ENCODE measurements at regions not wholly inside any gene's neighbourhood (a gene's known extent, or its start where the extent isn't known, plus 50 kb on each side); places are given as distances from the start of the nearest gene placed in this dataset.

GRCh38 chr4:143089847-143090246 is 94.9 kb upstream of the USP38 start:
- H3K9me3 Mint-ChIP-seq (ENCODE audit: low read depth): peaks cover 10% of the 10 kb centered on the region
- H3K27ac Mint-ChIP-seq (ENCODE audit: unreplicated experiment): no peak overlapping the region
- no peaks in the 10 kb centered on the region for H3K27me3 Mint-ChIP-seq (ENCODE audit: low read depth)
- H3K4me1 Mint-ChIP-seq (ENCODE audit: low read depth): peaks cover 10% of the 10 kb centered on the region
- no peaks in the 10 kb centered on the region for H3K36me3 Mint-ChIP-seq (ENCODE audit: low read depth)
- no peak for TF ChIP-seq CTCF (IDR thresholded peaks at IDR 0.05)
- no peak overlapping the region for H3K4me3 Mint-ChIP-seq (ENCODE audit: unreplicated experiment)
- DNase-seq (ENCODE audit: low spot score): no peak

GRCh38 chr4:143091862-143092261 is 92.9 kb upstream of the USP38 start:
- H3K9me3 Mint-ChIP-seq (ENCODE audit: low read depth): peaks cover 10% of the 10 kb centered on the region
- H3K27me3 Mint-ChIP-seq (ENCODE audit: low read depth): no peaks in the 10 kb centered on the region
- no peak overlapping the region for H3K4me3 Mint-ChIP-seq (ENCODE audit: unreplicated experiment)
- no peak for DNase-seq (ENCODE audit: low spot score)
- no peak for TF ChIP-seq CTCF (IDR thresholded peaks at IDR 0.05)
- peaks cover 6% of the 10 kb centered on the region for H3K4me1 Mint-ChIP-seq (ENCODE audit: low read depth)
- H3K36me3 Mint-ChIP-seq (ENCODE audit: low read depth): no peaks in the 10 kb centered on the region
- H3K27ac Mint-ChIP-seq (ENCODE audit: unreplicated experiment): no peak overlapping the region

GRCh38 chr4:143095447-143095846 is 89.3 kb upstream of the USP38 start:
- Mint-ChIP-seq H3K36me3 (ENCODE audit: low read depth) (no peaks in the 10 kb centered on the region), H3K27ac (ENCODE audit: unreplicated experiment) (no peak overlapping the region)

GRCh38 chr4:143097751-143098150 is 87.0 kb upstream of the USP38 start:
- Mint-ChIP-seq H3K36me3 (ENCODE audit: low read depth) (no peaks in the 10 kb centered on the region), H3K27ac (ENCODE audit: unreplicated experiment) (no peak overlapping the region), H3K4me3 (ENCODE audit: unreplicated experiment) (no peak overlapping the region)

More at GRCh38 chr4:143095447-143095846, 89.3 kb upstream of the USP38 start:
- DNase-seq (ENCODE audit: low spot score): no peak
- no peaks in the 10 kb centered on the region for H3K4me1 Mint-ChIP-seq (ENCODE audit: low read depth)
- H3K9me3 Mint-ChIP-seq (ENCODE audit: low read depth): peaks cover 5% of the 10 kb centered on the region
- no peak for TF ChIP-seq CTCF (IDR thresholded peaks at IDR 0.05)
- H3K4me3 Mint-ChIP-seq (ENCODE audit: unreplicated experiment): no peak overlapping the region
- no peaks in the 10 kb centered on the region for H3K27me3 Mint-ChIP-seq (ENCODE audit: low read depth)

GRCh38 chr4:143099693-143100092 is 85.0 kb upstream of the USP38 start:
- Mint-ChIP-seq H3K27ac (ENCODE audit: unreplicated experiment) (no peak overlapping the region), H3K36me3 (ENCODE audit: low read depth) (no peaks in the 10 kb centered on the region), H3K9me3 (ENCODE audit: low read depth) (no peaks in the 10 kb centered on the region), H3K4me1 (ENCODE audit: low read depth) (no peaks in the 10 kb centered on the region), H3K27me3 (ENCODE audit: low read depth) (no peaks in the 10 kb centered on the region), H3K4me3 (ENCODE audit: unreplicated experiment) (no peak overlapping the region)
- TF ChIP-seq CTCF (IDR thresholded peaks at IDR 0.05): no peak
- DNase-seq (ENCODE audit: low spot score): no peak

More at GRCh38 chr4:143097751-143098150, 87.0 kb upstream of the USP38 start:
- no peak for DNase-seq (ENCODE audit: low spot score)
- Mint-ChIP-seq H3K27me3 (ENCODE audit: low read depth) (no peaks in the 10 kb centered on the region), H3K4me1 (ENCODE audit: low read depth) (no peaks in the 10 kb centered on the region), H3K9me3 (ENCODE audit: low read depth) (no peaks in the 10 kb centered on the region)
- no peak for TF ChIP-seq CTCF (IDR thresholded peaks at IDR 0.05)
